Heart right ventricle (tissue), 16 donors: ENCODE measurements at regions not wholly inside any gene's neighbourhood (a gene's known extent, or its start where the extent isn't known, plus 50 kb on each side); places are given as distances from the start of the nearest gene placed in this dataset.

Experiments
- ATAC-seq, 8 donors: fragments of 200-7000 bp; cut with Tn5 transposase; one replicate each; pipeline ENCODE4 v1.9.1; 2020; ENCODE audit warnings: mild to moderate bottlenecking in 8 of 8, moderate library complexity in 8 of 8, moderate number of reproducible peaks in 1 of 8
- DNase-seq, 2 donors: peaks; one replicate each; pipeline ENCODE4 v3.0.0-alpha.2; 2020
- H3K27ac ChIP-seq, 10 donors: fragments of 200-600 bp; sonication (generic) in 2 of 10; one replicate each; pipeline versions ENCODE4 v1.5.0 to v1.8.0; 2020 to 2022; ENCODE audit warnings: mild to moderate bottlenecking in 3 of 10
- H3K27me3 ChIP-seq, 7 donors: fragments of 200-600 bp; one replicate each; pipeline ENCODE4 v1.8.0; 2021 to 2022; ENCODE audit warnings: mild to moderate bottlenecking in 2 of 7
- H3K36me3 ChIP-seq, 9 donors: fragments of 200-600 bp; sonication (generic) in 1 of 9; one replicate each; pipeline versions ENCODE4 v1.5.0 to v1.8.0; 2020 to 2022; ENCODE audit warnings: mild to moderate bottlenecking in 2 of 9
- H3K4me1 ChIP-seq, 9 donors: fragments of 200-600 bp; sonication (generic) in 1 of 9; one replicate each; pipeline versions ENCODE4 v1.5.0 to v1.8.0; 2020 to 2022; ENCODE audit warnings: mild to moderate bottlenecking in 4 of 9
- H3K4me3 ChIP-seq, 10 donors: fragments of 200-600 bp; sonication (generic) in 2 of 10; one replicate each; pipeline versions ENCODE4 v1.5.0 to v1.8.0; 2020 to 2022; ENCODE audit warnings: mild to moderate bottlenecking in 7 of 10, moderate library complexity in 2 of 10
- H3K9me3 ChIP-seq, 11 donors: fragments of 200-600 bp in 10 of 11; sonication (generic) in 2 of 11; one replicate each; pipeline versions ENCODE4 v1.5.0 to v1.8.0; 2013 to 2022; ENCODE audit warnings: mild to moderate bottlenecking in 2 of 11, control low read depth in 1 of 11, moderate library complexity in 1 of 11
- CTCF ChIP-seq, 9 donors: fragments of 200-600 bp; sonication (generic) in 2 of 9; IDR thresholded peaks; one replicate each; pipeline versions ENCODE4 v1.5.0 to v1.8.0; 2021 to 2022; ENCODE audit warnings: antibody characterized with exemption in 9 of 9, mild to moderate bottlenecking in 5 of 9, moderate library complexity in 1 of 9
- WGBS, 2 donors: extraction: QIAGEN DNeasy Blood & Tissue Kit; methylation state at CpG; one replicate each; pipeline ENCODE4 v1.1.7; 2013; ENCODE audit warnings: inconsistent platforms in 1 of 2; 5-methylcytosine and 5-hydroxymethylcytosine counted together
- intact Hi-C, 10 donors: fragments of 100-400 bp; cut with DNase I; formaldehyde crosslinking; loops; one replicate each; pipeline versions ENCODE4 v1.11.1 to v1.14.2; 2022
- donor health status: Arrhythmogenic right ventricular cardiomyopathy.
- donor health status: ischemic (EF 13 %, LVEDD 7.1; RV severe dilation, severe dysfunction).
- donor health status: healthy with polysubstance abuse.
- donor health status: DM: no; HTN: yes; CAD: no.
- donor health status: DM: no; HTN: no; CAD: no.
- donor health status: ischemic (EF 25% LVEDD 6.9; RV normal size, moderate dysfunction).
- donor health status: ischemic (EF 25% LVEDD 5.7; RV mildly dilated, moderate dysfunction).
- donor health status: healthy.
- donor health status: DM: yes; HTN: yes; CAD: no.
- donor health status: Ischemic cardiomyopathy.
- donor health status: ischemic (EF 35%, LVEDD 5.7; RV mildly dilated, moderate dysfunction).
- donor health status: nonischemic (EF 11% LVEDD 7.7; RV severe dilation, severe dysfunction).
- donor health status: DM: yes; HTN: yes; CAD: no.
- donor health status: PGD.
- donor health status: ischemic (EF 29% LVEDD 5.4; RV normal size, mild dysfunction).
- donor health status: nonischemic (EF 23%, LVEDD 6.1; RV moderate dilation, normal function).

DNA sequence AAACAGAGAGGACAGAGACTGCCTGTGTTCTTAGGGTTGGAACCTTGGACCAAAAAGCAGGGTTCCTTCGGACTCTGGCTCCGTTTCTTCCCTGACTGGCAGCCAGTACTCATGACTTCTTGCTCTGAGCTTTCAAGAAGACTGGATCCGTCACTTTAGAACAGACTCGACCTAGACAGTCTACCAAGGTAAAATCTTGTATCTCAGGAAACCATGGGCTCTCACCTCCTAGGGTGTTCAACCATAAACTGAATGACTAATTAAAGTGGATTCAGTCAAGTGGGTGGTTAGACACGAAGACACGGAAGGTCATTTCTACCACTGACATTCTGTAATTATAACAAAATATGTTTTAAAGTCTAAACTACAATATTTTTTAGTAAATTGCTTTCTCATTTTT is 153.8 kb upstream of the SLC39A10 start:
- H3K27ac ChIP-seq: no peak overlapping the region
- no peaks in the 10 kb centered on the region for H3K36me3 ChIP-seq
- 89 to 91% methylated on average over 6 of the region's 6 CpGs for WGBS, 2 donors
- TF ChIP-seq CTCF (IDR thresholded peaks at IDR 0.05): no peak
- intact Hi-C loops: loop anchor here in 2 of 10 donors (10.0 kb wide), 2 partner anchors 152 to 162 kb away; partner anchors contain the start of gene SLC39A10 (in 1 of the 2)
- no peaks in the 10 kb centered on the region for H3K27me3 ChIP-seq
- no peak overlapping the region for H3K4me3 ChIP-seq
- no peaks in the 10 kb centered on the region for H3K4me1 ChIP-seq
- peaks cover 0 to 6% (median 0%) of the 10 kb centered on the region in 11 donors for H3K9me3 ChIP-seq
- ATAC-seq: no peak
- DNase-seq: no peak

- WGBS, 2 donors: 95 to 96% methylated on average over 7 of the region's 7 CpGs
- Histone ChIP-seq H3K27me3 (no peaks in the 10 kb centered on the region), H3K27ac (no peak overlapping the region), H3K9me3 (no peaks in the 10 kb centered on the region), H3K4me1 (no peaks in the 10 kb centered on the region), H3K4me3 (no peak overlapping the region), H3K36me3 (no peaks in the 10 kb centered on the region)
- intact Hi-C loops: loop anchor here in 2 of 10 donors (10.0 kb wide), 2 partner anchors 153 to 163 kb away; partner anchors contain the start of gene SLC39A10 (in 1 of the 2)
- no peak for TF ChIP-seq CTCF (IDR thresholded peaks at IDR 0.05)
- no peak for ATAC-seq
- DNase-seq: no peak
These were observed 155.3 kb upstream of the SLC39A10 start for GRCh38 chr2:195501746-195502145.

GRCh38 chr2:195500879-195501278 is 156.1 kb upstream of the SLC39A10 start:
- H3K27ac ChIP-seq: no peak overlapping the region
- H3K4me3 ChIP-seq: no peak overlapping the region
- ATAC-seq (no peak), DNase-seq (no peak)
- H3K4me1 ChIP-seq: no peaks in the 10 kb centered on the region
- TF ChIP-seq CTCF (IDR thresholded peaks at IDR 0.05): no peak
- H3K36me3 ChIP-seq: no peaks in the 10 kb centered on the region
- 76 to 82% methylated on average over 2 of the region's 2 CpGs for WGBS, 2 donors
- H3K9me3 ChIP-seq: no peaks in the 10 kb centered on the region
- no peaks in the 10 kb centered on the region for H3K27me3 ChIP-seq
- intact Hi-C loops: loop anchor here in 2 of 10 donors (10.0 kb wide), 2 partner anchors 154 to 164 kb away; partner anchors contain the start of gene SLC39A10 (in 1 of the 2)

- Histone ChIP-seq H3K27me3 (no peaks in the 10 kb centered on the region), H3K9me3 (no peaks in the 10 kb centered on the region), H3K4me3 (no peak overlapping the region), H3K27ac (no peak overlapping the region), H3K36me3 (no peaks in the 10 kb centered on the region), H3K4me1 (no peaks in the 10 kb centered on the region)
- ATAC-seq (no peak), DNase-seq (no peak)
- intact Hi-C loops: loop anchor here in 4 of 10 donors (5.0 to 10.0 kb wide), 3 partner anchors 156 to 163 kb away; partner anchors contain the start of gene SLC39A10 (in 2 of the 4)
- WGBS, 2 donors: 85 to 88% methylated on average over 3 of the region's 3 CpGs
- no peak for TF ChIP-seq CTCF (IDR thresholded peaks at IDR 0.05)
These were observed 158.1 kb upstream of the SLC39A10 start for GRCh38 chr2:195498839-195499490.
